Left cardiac atrium (tissue), 4 donors: ENCODE measurements at regions not wholly inside any gene's neighbourhood (a gene's known extent, or its start where the extent isn't known, plus 50 kb on each side); places are given as distances from the start of the nearest gene placed in this dataset.
"Not testable (repeated sequence)": the region's sequence is repeated elsewhere in the genome, so short reads cannot be mapped to it uniquely, and the experiment has no call there.

Source experiments
- ATAC-seq, 2 donors: fragments of 200-7000 bp; cut with Tn5 transposase; one replicate each; pipeline ENCODE4 v1.9.1; 2020; ENCODE audit warnings: mild to moderate bottlenecking in 2 of 2, moderate library complexity in 2 of 2
- DNase-seq: peaks from one replicate; pipeline ENCODE4 v3.0.0-alpha.2; 2020
- intact Hi-C, 2 donors: fragments of 100-400 bp; cut with DNase I; formaldehyde crosslinking; loops; one replicate each; pipeline versions ENCODE4 v1.14.1 to v1.15.1; 2022 to 2023
- donor health status: DM: no; HTN: yes; CAD: no.
- donor health status: DM: no; HTN: yes; CAD: no; lungs with severe emphysema.
- donor health status: DM: yes; HTN: yes; CAD: no.
- donor health status: Dilated cardiomyopathy.

GRCh38 chr2:90226465-90227072, 1535.1 kb downstream of the RPIA start:
- DNase-seq, intact Hi-C loops, ATAC-seq: not testable (repeated sequence)

DNA sequence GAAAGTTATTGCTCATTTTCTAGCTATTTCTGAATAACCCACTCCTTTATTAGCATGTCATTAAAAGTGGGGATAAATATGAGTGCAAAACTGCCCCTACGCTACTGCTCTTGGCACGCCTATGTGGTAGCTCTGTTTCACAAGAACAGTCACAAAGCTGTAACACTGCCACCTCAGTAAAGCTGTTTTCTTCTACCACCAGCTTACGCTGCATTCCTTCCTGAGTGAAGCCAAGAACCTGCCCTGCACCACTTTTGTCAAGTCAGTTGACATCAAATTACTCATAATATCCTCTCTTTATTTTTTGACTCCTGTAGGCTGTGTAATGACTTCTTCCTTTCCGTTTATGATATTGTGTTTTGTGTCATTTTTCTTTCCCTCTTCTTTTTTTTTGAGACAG, 1539.7 kb downstream of the RPIA start:
- ATAC-seq, DNase-seq, intact Hi-C loops: not testable (repeated sequence)

GRCh38 chr2:90235452-90235851, 1544.0 kb downstream of the RPIA start:
- peak in 1 of 2 donors; percentile 69 for ATAC-seq
- DNase-seq, intact Hi-C loops: not testable (repeated sequence)

GRCh38 chr2:90237923-90238361, 1546.5 kb downstream of the RPIA start:
- not testable (repeated sequence) for ATAC-seq

DNA sequence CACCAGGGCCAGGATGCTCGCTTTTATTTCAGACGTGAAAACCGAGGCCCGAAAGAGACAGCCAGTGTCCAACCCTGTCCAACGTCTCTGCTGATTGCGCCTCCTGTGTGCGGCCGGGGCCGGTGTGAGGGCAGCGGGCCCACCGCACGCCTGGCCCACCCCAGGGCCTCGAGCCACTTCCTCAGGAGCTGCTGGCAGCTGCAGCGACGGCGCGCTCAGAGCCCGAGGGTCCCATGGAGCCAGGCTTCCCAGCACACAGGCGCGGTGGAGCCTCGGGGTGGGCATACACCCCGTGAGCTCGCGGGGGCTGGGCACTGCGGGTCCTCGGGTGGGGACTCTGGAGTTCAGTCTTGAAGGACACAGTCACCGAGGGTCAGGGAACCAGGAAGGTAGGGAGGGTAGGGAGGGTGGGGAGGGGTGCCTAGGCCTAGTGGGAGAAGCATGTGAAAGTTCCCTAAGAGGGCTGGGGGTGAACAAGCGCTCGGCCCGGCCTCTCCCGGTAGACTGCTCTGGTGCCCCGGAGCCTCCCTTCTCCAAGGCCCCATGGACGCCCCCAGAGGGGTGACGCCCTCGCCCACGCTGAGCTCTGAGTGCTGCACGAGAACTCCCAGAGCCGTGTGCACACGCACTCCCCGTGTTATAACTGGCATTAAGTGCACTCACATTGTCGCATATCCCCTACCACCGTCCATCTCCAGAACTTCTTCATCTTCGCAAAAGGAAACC, 1547.2 kb downstream of the RPIA start:
- ATAC-seq, DNase-seq, intact Hi-C loops: not testable (repeated sequence)

More at GRCh38 chr2:90237923-90238361, 1546.5 kb downstream of the RPIA start:
- DNase-seq: peak; percentile 77
- intact Hi-C loops: not testable (repeated sequence)

- DNase-seq, ATAC-seq, intact Hi-C loops: not testable (repeated sequence)
These were observed 1548.3 kb downstream of the RPIA start for GRCh38 chr2:90239769-90240168.

- intact Hi-C loops, DNase-seq, ATAC-seq: not testable (repeated sequence)
These were observed 1553.7 kb downstream of the RPIA start for GRCh38 chr2:90244902-90245765.

DNA sequence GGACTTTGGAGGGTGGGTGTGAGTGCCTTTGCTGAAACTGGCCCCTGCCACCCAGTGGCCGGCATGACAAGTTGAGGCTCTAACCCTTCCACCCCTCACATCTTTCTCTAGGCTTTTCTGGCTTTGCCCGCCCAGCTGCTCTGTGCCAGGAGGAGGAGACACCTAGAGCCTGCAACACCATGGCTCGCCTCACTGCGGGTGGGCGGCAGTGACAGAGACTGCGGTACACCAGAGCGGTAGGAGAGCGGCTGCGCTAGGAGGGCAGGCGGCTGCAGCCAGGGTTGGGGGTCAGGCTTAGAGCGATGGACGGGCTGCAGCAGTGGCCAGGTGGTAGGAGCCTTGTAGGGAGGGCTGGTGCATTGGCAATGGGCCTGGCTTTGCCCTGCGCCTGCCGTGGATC, 1556.9 kb downstream of the RPIA start:
- intact Hi-C loops, ATAC-seq, DNase-seq: not testable (repeated sequence)

- DNase-seq, ATAC-seq: not testable (repeated sequence)
These were observed 1558.9 kb downstream of the RPIA start for GRCh38 chr2:90250350-90250749.

GRCh38 chr2:90251576-90251975, 1560.1 kb downstream of the RPIA start:
- ATAC-seq, DNase-seq: not testable (repeated sequence)

More at GRCh38 chr2:90250350-90250749, 1558.9 kb downstream of the RPIA start:
- intact Hi-C loops: not testable (repeated sequence)

DNA sequence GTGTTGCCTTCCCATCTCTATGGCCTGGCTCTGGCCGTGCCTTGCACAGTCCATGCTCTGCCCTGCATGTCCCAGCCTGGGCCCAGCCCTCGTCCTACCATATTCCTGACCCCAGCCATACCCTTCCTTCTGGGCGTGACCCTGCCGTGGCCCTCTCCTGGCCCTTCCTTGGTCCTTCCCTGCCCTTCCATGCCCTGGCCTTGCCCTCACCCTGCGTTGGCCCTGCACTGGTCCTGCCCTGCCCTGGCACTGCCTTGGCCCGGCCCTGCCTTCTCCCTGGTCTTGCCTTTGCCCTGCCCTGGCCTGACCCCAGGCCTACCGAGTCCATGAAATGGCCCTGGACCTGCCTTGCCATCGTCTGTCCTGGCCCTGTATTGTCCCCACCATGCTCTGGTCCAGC, 1561.8 kb downstream of the RPIA start:
- DNase-seq, intact Hi-C loops, ATAC-seq: not testable (repeated sequence)

More at GRCh38 chr2:90251576-90251975, 1560.1 kb downstream of the RPIA start:
- intact Hi-C loops: not testable (repeated sequence)

GRCh38 chr2:90266888-90267287, 1575.4 kb downstream of the RPIA start:
- DNase-seq, ATAC-seq, intact Hi-C loops: not testable (repeated sequence)

- DNase-seq, intact Hi-C loops, ATAC-seq: not testable (repeated sequence)
These were observed 1596.3 kb downstream of the RPIA start for GRCh38 chr2:90287751-90288150.

DNA sequence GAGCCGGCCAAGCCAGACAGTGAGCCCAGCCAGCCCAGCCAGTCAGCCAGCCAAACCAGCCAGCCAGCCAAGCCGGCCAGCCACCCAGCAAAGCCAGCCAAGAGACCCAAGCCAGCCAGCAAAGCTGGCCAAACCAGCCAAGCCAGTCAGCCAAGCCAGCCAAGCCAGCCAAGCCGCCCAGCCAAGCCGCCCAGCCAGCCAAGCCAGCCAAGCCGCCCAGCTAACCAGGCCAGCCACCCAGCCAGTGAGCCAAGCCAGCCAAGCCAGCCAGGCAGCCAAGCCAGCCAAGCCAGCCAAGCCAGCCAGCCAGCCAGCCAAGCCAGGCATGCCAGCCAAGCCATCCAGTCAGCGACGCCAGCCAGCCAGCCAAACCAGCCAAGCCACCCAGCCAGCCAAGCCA, 1596.9 kb downstream of the RPIA start:
- ATAC-seq, intact Hi-C loops, DNase-seq: not testable (repeated sequence)

- intact Hi-C loops, ATAC-seq, DNase-seq: not testable (repeated sequence)
These were observed 1598.0 kb downstream of the RPIA start for GRCh38 chr2:90289291-90289980.

DNA sequence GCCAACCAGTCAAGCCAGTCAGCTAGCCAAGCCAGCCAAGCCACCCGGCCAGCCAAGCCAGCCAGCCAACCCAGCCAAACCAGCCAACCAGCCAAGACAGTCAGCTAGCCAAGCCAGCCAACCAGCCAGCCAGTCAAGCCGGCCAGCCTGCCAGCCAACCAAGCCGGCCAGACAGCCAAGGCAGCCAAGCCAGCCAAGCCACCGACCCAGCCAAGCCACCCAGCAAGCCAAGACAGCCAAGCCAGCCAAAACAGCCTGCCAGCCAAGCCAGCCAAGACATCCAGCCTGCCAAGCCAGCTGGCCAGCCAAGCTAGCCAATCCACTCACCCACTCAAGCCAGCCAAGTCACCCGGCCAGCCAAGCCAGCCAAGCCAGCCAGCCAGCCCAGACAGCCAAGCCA, 1599.2 kb downstream of the RPIA start:
- intact Hi-C loops, DNase-seq, ATAC-seq: not testable (repeated sequence)

GRCh38 chr2:90291168-90291883, 1599.9 kb downstream of the RPIA start:
- DNase-seq, ATAC-seq, intact Hi-C loops: not testable (repeated sequence)

- DNase-seq, intact Hi-C loops, ATAC-seq: not testable (repeated sequence)
These were observed 1600.5 kb downstream of the RPIA start for GRCh38 chr2:90291934-90292333.
